C4-2B (cell line): ENCODE measurements at regions not wholly inside any gene's neighbourhood (a gene's known extent, or its start where the extent isn't known, plus 50 kb on each side); places are given as distances from the start of the nearest gene placed in this dataset.

Experiments used
- CTCF ChIP-seq: fragments of 450-650 bp; conservative IDR thresholded peaks from 2 replicates; pipeline ENCODE4 v1.5.1; 2017; ENCODE audit warnings: mild to moderate bottlenecking
- ZFX ChIP-seq: fragments of 450-650 bp; IDR thresholded peaks from 2 replicates; pipeline ENCODE4 v1.6.1; 2017

DNA sequence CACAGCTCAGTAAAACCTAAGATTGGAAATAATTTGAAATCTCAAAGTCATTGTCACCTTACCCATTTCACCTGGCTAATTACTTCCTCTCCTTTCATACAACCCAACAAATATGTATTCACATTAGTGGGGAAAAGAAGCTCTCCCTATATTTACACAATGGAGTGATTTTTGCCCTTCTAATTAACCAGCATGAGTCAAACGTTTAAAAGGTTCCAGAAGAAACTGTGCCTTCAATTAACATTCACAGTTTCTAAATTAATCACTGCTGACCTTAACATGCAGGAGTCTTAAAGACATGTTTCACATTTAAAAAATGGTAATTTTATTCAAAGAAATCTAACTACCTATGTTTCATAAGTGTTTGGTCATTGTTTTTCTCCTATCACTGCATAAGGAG lies 254.6 kb downstream of the CBLL2 start:
- TF ChIP-seq CTCF (no peak), ZFX (no peak)
